ENCODE measurements at regions not wholly inside any gene's neighbourhood (a gene's known extent, or its start where the extent isn't known, plus 50 kb on each side); places are given as distances from the start of the nearest gene placed in this dataset.

DNA sequence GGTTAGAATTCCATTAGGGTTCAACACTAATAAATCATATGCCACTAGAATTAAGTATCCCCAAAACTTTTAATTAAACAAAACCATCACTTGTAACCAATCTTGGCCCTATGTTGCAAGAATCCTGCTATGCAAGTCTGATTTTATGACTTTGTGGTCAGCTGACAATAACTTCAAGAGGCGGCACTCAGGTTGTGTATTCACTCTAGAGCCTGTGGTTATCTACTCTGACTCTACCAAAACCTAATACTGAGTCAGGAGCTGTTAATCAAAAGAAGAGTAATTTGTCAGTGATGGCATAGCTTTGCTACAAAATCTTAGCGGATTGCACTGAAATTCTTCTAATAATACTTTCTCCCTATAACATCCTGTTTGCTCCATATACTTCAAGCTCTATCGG, 253.7 kb downstream of the AASDHPPT start:
- intact Hi-C loops (cut with DNase I) = no loop called here
- no peaks in the 10 kb centered on the region for H3K4me1 ChIP-seq
- no peaks in the 10 kb centered on the region for H3K36me3 ChIP-seq
- TF ChIP-seq, protein P1, sequence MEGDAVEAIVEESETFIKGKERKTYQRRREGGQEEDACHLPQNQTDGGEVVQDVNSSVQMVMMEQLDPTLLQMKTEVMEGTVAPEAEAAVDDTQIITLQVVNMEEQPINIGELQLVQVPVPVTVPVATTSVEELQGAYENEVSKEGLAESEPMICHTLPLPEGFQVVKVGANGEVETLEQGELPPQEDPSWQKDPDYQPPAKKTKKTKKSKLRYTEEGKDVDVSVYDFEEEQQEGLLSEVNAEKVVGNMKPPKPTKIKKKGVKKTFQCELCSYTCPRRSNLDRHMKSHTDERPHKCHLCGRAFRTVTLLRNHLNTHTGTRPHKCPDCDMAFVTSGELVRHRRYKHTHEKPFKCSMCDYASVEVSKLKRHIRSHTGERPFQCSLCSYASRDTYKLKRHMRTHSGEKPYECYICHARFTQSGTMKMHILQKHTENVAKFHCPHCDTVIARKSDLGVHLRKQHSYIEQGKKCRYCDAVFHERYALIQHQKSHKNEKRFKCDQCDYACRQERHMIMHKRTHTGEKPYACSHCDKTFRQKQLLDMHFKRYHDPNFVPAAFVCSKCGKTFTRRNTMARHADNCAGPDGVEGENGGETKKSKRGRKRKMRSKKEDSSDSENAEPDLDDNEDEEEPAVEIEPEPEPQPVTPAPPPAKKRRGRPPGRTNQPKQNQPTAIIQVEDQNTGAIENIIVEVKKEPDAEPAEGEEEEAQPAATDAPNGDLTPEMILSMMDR (IDR thresholded peaks at IDR 0.05) = no peak
- ATAC-seq (no peak), DNase-seq (no peak)
- no peaks in the 10 kb centered on the region for H3K9me3 ChIP-seq
- H3K27ac ChIP-seq = no peak overlapping the region
- H3K27me3 ChIP-seq = no peaks in the 10 kb centered on the region
- H3K4me3 ChIP-seq = no peak overlapping the region

DNA sequence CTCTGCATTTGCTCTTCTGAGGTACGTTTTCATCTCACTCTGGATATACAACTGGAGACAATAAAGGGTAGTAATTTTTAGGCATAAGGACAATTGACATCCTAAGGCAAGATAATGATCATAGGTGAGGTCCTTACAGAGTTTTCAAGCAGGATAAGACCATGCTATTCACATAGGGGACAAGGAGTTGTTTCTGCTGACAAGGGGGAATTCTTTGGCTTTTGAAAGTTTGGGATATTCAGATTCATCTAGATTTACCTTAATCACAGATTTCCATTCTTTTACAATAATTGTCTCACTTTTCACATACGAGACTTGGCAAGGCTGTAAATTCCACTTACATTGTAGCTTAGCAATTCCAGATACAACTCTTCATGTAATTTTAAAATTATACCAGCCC, 256.2 kb downstream of the AASDHPPT start:
- Histone ChIP-seq H3K27me3 (no peaks in the 10 kb centered on the region), H3K9me3 (no peaks in the 10 kb centered on the region), H3K27ac (no peak overlapping the region), H3K36me3 (no peaks in the 10 kb centered on the region), H3K4me3 (no peak overlapping the region), H3K4me1 (no peaks in the 10 kb centered on the region)
- TF ChIP-seq, protein P1 (IDR thresholded peaks at IDR 0.05) = no peak
- intact Hi-C loops (cut with DNase I) = no loop called here
- no peak for DNase-seq
- ATAC-seq = no peak

DNA sequence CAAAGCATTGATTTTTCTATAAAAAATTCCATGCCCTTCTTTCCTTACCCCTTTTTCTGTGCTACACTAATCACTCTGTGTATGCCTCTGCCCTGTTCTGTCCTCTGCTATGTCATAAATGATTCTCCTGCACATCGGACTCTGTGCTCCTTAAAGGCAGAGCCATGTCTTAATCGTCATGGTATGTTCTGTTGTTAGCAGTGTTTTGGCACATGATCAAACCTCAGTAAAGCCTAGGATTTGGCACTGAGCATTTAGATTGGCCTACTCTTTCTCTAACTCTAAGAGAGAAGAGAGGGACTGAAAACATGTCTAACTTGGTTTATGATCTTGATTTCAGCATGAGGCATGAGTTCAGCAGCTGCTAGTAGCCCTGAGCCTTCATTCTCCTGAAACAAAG, 266.9 kb downstream of the AASDHPPT start:
- no peaks in the 10 kb centered on the region for H3K27me3 ChIP-seq
- H3K4me1 ChIP-seq = no peaks in the 10 kb centered on the region
- intact Hi-C loops (cut with DNase I) = no loop called here
- peaks cover 0 to 1% of the 10 kb centered on the region in 2 donors for H3K9me3 ChIP-seq
- ATAC-seq (no peak), DNase-seq (no peak)
- H3K27ac ChIP-seq = no peak overlapping the region
- no peak overlapping the region for H3K4me3 ChIP-seq
- TF ChIP-seq, protein P1 (IDR thresholded peaks at IDR 0.05) = no peak
- no peaks in the 10 kb centered on the region for H3K36me3 ChIP-seq

DNA sequence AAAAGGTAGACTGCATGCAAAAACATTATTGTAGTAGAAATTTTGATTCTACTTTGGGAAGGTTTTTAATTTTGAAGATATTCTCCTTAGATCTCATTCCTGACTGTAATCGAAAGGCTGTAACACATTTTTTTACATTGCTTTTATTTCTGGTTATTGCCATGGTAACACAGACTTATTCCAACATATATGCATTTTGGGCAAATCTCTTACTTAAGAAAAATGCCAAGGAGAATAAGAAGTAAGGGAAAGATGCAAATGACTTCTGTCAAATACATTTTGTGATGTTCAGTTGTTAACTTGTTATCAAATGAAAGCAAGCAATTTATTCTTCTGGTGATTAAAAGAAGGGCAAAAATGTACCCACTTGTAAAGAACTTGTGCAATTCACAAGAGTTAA, 267.5 kb downstream of the AASDHPPT start:
- Histone ChIP-seq H3K36me3 (no peaks in the 10 kb centered on the region), H3K4me3 (no peak overlapping the region), H3K9me3 (peaks cover 0 to 1% of the 10 kb centered on the region in 2 donors), H3K4me1 (no peaks in the 10 kb centered on the region), H3K27me3 (no peaks in the 10 kb centered on the region), H3K27ac (no peak overlapping the region)
- no peak for ATAC-seq
- DNase-seq = no peak
- intact Hi-C loops (cut with DNase I) = no loop called here
- TF ChIP-seq, protein P1 (IDR thresholded peaks at IDR 0.05) = no peak

DNA sequence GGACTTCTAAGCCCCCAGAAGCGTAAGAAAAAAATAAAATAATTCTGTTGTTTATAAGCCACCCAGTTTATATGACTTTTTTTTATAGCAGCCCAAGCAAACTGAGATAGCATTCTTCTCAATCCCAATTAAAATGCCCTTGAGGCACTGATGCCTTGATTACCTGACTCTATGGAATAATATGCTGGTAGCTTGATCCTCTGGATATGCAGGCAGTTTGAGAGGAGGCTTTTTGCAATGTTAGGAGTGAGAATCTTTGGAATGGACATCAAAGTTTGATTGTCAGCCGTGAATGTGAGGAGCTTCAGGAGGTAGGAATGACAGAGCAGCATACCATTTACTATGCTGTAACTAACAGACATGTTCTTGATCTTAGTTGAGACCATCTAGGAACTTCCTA, 275.6 kb downstream of the AASDHPPT start:
- no peak overlapping the region for H3K4me3 ChIP-seq
- ATAC-seq (no peak), DNase-seq (no peak)
- intact Hi-C loops (cut with DNase I) = no loop called here
- no peaks in the 10 kb centered on the region for H3K36me3 ChIP-seq
- TF ChIP-seq, protein P1 (IDR thresholded peaks at IDR 0.05) = no peak
- no peak overlapping the region for H3K27ac ChIP-seq
- no peaks in the 10 kb centered on the region for H3K4me1 ChIP-seq
- H3K9me3 ChIP-seq = no peaks in the 10 kb centered on the region
- H3K27me3 ChIP-seq = no peaks in the 10 kb centered on the region

All from left lung (tissue), 4 donors.